Suppressor macrophage treated with lipopolysaccharide for 4 hours (primary cell): ENCODE measurements at regions not wholly inside any gene's neighbourhood (a gene's known extent, or its start where the extent isn't known, plus 50 kb on each side); places are given as distances from the start of the nearest gene placed in this dataset.
"Not testable (repeated sequence)": the region's sequence is repeated elsewhere in the genome, so short reads cannot be mapped to it uniquely, and the experiment has no call there.

Experiments
- DNase-seq: peaks from one replicate; pipeline ENCODE4 v3.0.0-alpha.2; 2020

- DNase-seq, result no peak
Measured at GRCh38 chr10:3969876-3970666, 185.1 kb upstream of the KLF6 start.

- no peak for DNase-seq
Measured at GRCh38 chr10:3968727-3969126, 183.7 kb upstream of the KLF6 start.

- DNase-seq, result no peak
Measured at GRCh38 chr10:3964516-3964915, 179.5 kb upstream of the KLF6 start.

- no peak for DNase-seq
Measured at GRCh38 chr10:3963191-3963673, 178.2 kb upstream of the KLF6 start.

- no peak for DNase-seq
Measured at GRCh38 chr10:3961082-3961481, 176.1 kb upstream of the KLF6 start.

- no peak for DNase-seq
Measured at GRCh38 chr10:3960496-3960895, 175.5 kb upstream of the KLF6 start.

- DNase-seq, result no peak
Measured at GRCh38 chr10:3959370-3960325, 174.6 kb upstream of the KLF6 start.

- no peak for DNase-seq
Measured at GRCh38 chr10:3958472-3958996, 173.5 kb upstream of the KLF6 start.

- DNase-seq, result no peak
Measured at GRCh38 chr10:3955955-3956617, 171.1 kb upstream of the KLF6 start.

- no peak for DNase-seq
Measured at GRCh38 chr10:3955493-3955892, 170.5 kb upstream of the KLF6 start.

- no peak for DNase-seq
Measured at GRCh38 chr10:3954615-3955014, 169.6 kb upstream of the KLF6 start.

- not testable (repeated sequence) for DNase-seq
Measured at GRCh38 chr10:3954007-3954406, 169.0 kb upstream of the KLF6 start.

GRCh38 chr10:3951993-3952392 lies 167.0 kb upstream of the KLF6 start:
- no peak for DNase-seq

GRCh38 chr10:3950676-3951275 lies 165.8 kb upstream of the KLF6 start:
- DNase-seq, result no peak

GRCh38 chr10:3949711-3950110 lies 164.7 kb upstream of the KLF6 start:
- no peak for DNase-seq

GRCh38 chr10:3948843-3949242 lies 163.8 kb upstream of the KLF6 start:
- DNase-seq, result no peak

- DNase-seq, result no peak
Measured at GRCh38 chr10:3946234-3947229, 161.5 kb upstream of the KLF6 start.

- no peak for DNase-seq
Measured at GRCh38 chr10:3945026-3945425, 160.0 kb upstream of the KLF6 start.

GRCh38 chr10:3944591-3944990 lies 159.6 kb upstream of the KLF6 start:
- no peak for DNase-seq

- DNase-seq, result no peak
Measured at GRCh38 chr10:3943695-3944257, 158.8 kb upstream of the KLF6 start.

GRCh38 chr10:3942937-3943489 lies 158.0 kb upstream of the KLF6 start:
- DNase-seq, result no peak
